BJ (cell line): ENCODE measurements at regions not wholly inside any gene's neighbourhood (a gene's known extent, or its start where the extent isn't known, plus 50 kb on each side); places are given as distances from the start of the nearest gene placed in this dataset.
"Not testable (repeated sequence)": the region's sequence is repeated elsewhere in the genome, so short reads cannot be mapped to it uniquely, and the experiment has no call there.

Experiments used
- CTCF ChIA-PET: fragments of 350-600 bp; formaldehyde crosslinking; extraction: SDS; loops from one replicate; lab custom pipeline; 2021; ENCODE audit warnings: antibody characterized with exemption, inconsistent platforms; lab: Yijun Ruan, JAX
- POLR2A ChIA-PET: fragments of 300-600 bp; sonication (Branson Sonifier 250); formaldehyde crosslinking; extraction: SDS; loops from one replicate; lab custom pipeline; 2021; ENCODE audit warnings: antibody characterized with exemption; lab: Charles Lee
- DNase-seq: peaks from one replicate; pipeline ENCODE4 v3.0.0-alpha.2; 2011; ENCODE audit warnings: low read depth
- H3K27me3 ChIP-seq: 2 replicates; pipeline ENCODE4 v1.6.0; 2011; ENCODE audit warnings: low read length; ENCODE audit not compliant: control insufficient read depth, insufficient read depth
- H3K36me3 ChIP-seq: 2 replicates; pipeline ENCODE4 v1.5.1; 2011; ENCODE audit warnings: low read length; ENCODE audit not compliant: control insufficient read depth, insufficient read depth
- H3K4me3 ChIP-seq: 2 replicates; pipeline ENCODE4 v1.5.1; 2011; ENCODE audit warnings: low read depth, mild to moderate bottlenecking, control low read depth, low read length
- CTCF ChIP-seq: IDR thresholded peaks from 2 replicates; pipeline ENCODE4 v1.5.1; 2011; ENCODE audit warnings: low read depth, mild to moderate bottlenecking, control low read depth, inconsistent platforms, low read length, moderate library complexity; ENCODE audit not compliant: insufficient read depth

GRCh38 chr6:166253778-166254204 is 54.4 kb downstream of the PRR18 start:
- ChIA-PET CTCF (no interaction called here), POLR2A (no interaction called here)
- DNase-seq: no peak
- no peaks in the 10 kb centered on the region for H3K27me3 ChIP-seq
- TF ChIP-seq CTCF: no peak
- H3K4me3 ChIP-seq: no peak overlapping the region
- no peaks in the 10 kb centered on the region for H3K36me3 ChIP-seq

GRCh38 chr6:166253281-166253681 is 54.9 kb downstream of the PRR18 start:
- Histone ChIP-seq H3K4me3 (no peak overlapping the region), H3K27me3 (no peaks in the 10 kb centered on the region), H3K36me3 (no peaks in the 10 kb centered on the region)
- POLR2A ChIA-PET: no interaction called here
- DNase-seq: no peak
- CTCF ChIA-PET: no interaction called here
- TF ChIP-seq CTCF: no peak

- no peak for TF ChIP-seq CTCF
- Histone ChIP-seq H3K4me3 (no peak overlapping the region), H3K27me3 (no peaks in the 10 kb centered on the region), H3K36me3 (no peaks in the 10 kb centered on the region)
- no peak for DNase-seq
- CTCF ChIA-PET: no interaction called here
- POLR2A ChIA-PET: no interaction called here
Measured at GRCh38 chr6:166252601-166253000, 55.6 kb downstream of the PRR18 start.

- Histone ChIP-seq H3K4me3 (no peak overlapping the region), H3K27me3 (no peaks in the 10 kb centered on the region), H3K36me3 (no peaks in the 10 kb centered on the region)
- POLR2A ChIA-PET: no interaction called here
- DNase-seq: no peak
- CTCF ChIA-PET: no interaction called here
- no peak for TF ChIP-seq CTCF
Measured at GRCh38 chr6:166251655-166252054, 56.5 kb downstream of the PRR18 start.

- CTCF ChIA-PET: no interaction called here
- Histone ChIP-seq H3K36me3 (no peaks in the 10 kb centered on the region), H3K27me3 (no peaks in the 10 kb centered on the region), H3K4me3 (no peak overlapping the region)
- TF ChIP-seq CTCF: no peak
- no peak for DNase-seq
- POLR2A ChIA-PET: no interaction called here
Measured at GRCh38 chr6:166251211-166251610, 57.0 kb downstream of the PRR18 start.

GRCh38 chr6:166249061-166249785 is 59.0 kb downstream of the PRR18 start:
- CTCF ChIA-PET, DNase-seq, H3K4me3 ChIP-seq, H3K27me3 ChIP-seq, POLR2A ChIA-PET, H3K36me3 ChIP-seq: not testable (repeated sequence)
